Panc1 (cell line): ENCODE measurements at regions not wholly inside any gene's neighbourhood (a gene's known extent, or its start where the extent isn't known, plus 50 kb on each side); places are given as distances from the start of the nearest gene placed in this dataset.

ENCODE experiments used
- ATAC-seq: fragments of 200-7000 bp; cut with Tn5 transposase; 2 replicates; pipeline ENCODE4 v1.9.1; 2020; ENCODE audit warnings: mild to moderate bottlenecking, moderate library complexity
- BruUV-seq: library from RNA; stranded (reverse); fragments of 400-500 nt; replicated peaks from 2 replicates; lab custom pipeline; 2021; lab: Mats Ljungman, UMichigan
- CTCF ChIA-PET: fragments of 300-600 bp; sonication (Branson Sonifier 250); formaldehyde crosslinking; loops from one replicate; lab custom pipeline; 2022; ENCODE audit warnings: antibody characterized with exemption; lab: Charles Lee
- POLR2A ChIA-PET: fragments of 300-600 bp; sonication (Branson Sonifier 250); formaldehyde crosslinking; loops from one replicate; lab custom pipeline; 2022; ENCODE audit warnings: antibody characterized with exemption; lab: Charles Lee
- DNase-seq: peaks from one replicate; pipeline ENCODE4 v3.0.0-alpha.2; 2010; ENCODE audit warnings: low read depth, low spot score
- H3K27ac ChIP-seq: 2 replicates; pipeline ENCODE4 v1.5.1; 2011; ENCODE audit warnings: mild to moderate bottlenecking, low read length, inconsistent platforms
- H3K27me3 ChIP-seq: fragments of 200-500 bp; sonication (Bioruptor generic); 2 replicates; pipeline ENCODE4 v1.6.0; 2014; ENCODE audit warnings: low read length, inconsistent platforms; ENCODE audit not compliant: control insufficient read depth, insufficient read depth
- H3K36me3 ChIP-seq: fragments of 200-500 bp; sonication (Bioruptor generic); 2 replicates; pipeline ENCODE4 v1.5.1; 2014; ENCODE audit warnings: inconsistent platforms, mild to moderate bottlenecking, low read length, moderate library complexity; ENCODE audit not compliant: control insufficient read depth, insufficient read depth
- H3K4me1 ChIP-seq: 2 replicates; pipeline ENCODE4 v1.5.1; 2011; ENCODE audit warnings: inconsistent platforms, mild to moderate bottlenecking, low read length, moderate library complexity; ENCODE audit not compliant: control insufficient read depth, insufficient read depth
- H3K4me3 ChIP-seq, 2 experiments: 2 replicates each; pipeline ENCODE4 v1.5.1; 2011 to 2012; ENCODE audit warnings: low read depth in 2 of 2, low read length in 2 of 2, mild to moderate bottlenecking in 2 of 2, inconsistent platforms in 1 of 2, moderate library complexity in 1 of 2
- H3K9me3 ChIP-seq: fragments of 200-500 bp; sonication (Bioruptor generic); 2 replicates; pipeline ENCODE4 v1.5.1; 2014; ENCODE audit warnings: low read depth, mild to moderate bottlenecking, inconsistent platforms, low read length, moderate library complexity; ENCODE audit not compliant: control insufficient read depth, insufficient read depth
- CTCF ChIP-seq: fragments of 450-650 bp; IDR thresholded peaks from 2 replicates; pipeline ENCODE4 v1.5.1; 2017; ENCODE audit warnings: mild to moderate bottlenecking
- POLR2AphosphoS5 ChIP-seq: IDR thresholded peaks from 2 replicates; pipeline ENCODE4 v1.6.1; 2012; ENCODE audit warnings: mild to moderate bottlenecking, low read depth, low read length, moderate library complexity
- REST ChIP-seq, 2 experiments: IDR thresholded peaks; 2 replicates each; pipeline ENCODE4 v1.6.1; 2011 to 2012; ENCODE audit warnings: low read depth in 2 of 2, control low read depth in 1 of 2, low read length in 1 of 2, mild to moderate bottlenecking in 1 of 2, moderate library complexity in 1 of 2; ENCODE audit not compliant: insufficient read depth in 1 of 2
- SIN3A ChIP-seq: IDR thresholded peaks from 2 replicates; pipeline ENCODE4 v1.6.1; 2012; ENCODE audit warnings: low read depth, mild to moderate bottlenecking, low read length, moderate library complexity, borderline replicate concordance; ENCODE audit not compliant: insufficient read depth
- TCF7L2 ChIP-seq: IDR thresholded peaks from 2 replicates; pipeline ENCODE4 v1.6.1; 2011; ENCODE audit warnings: mild to moderate bottlenecking, low read depth, low read length, inconsistent platforms
- in situ Hi-C: cut with HindIII; loops from 2 replicates; pipeline ENCODE4 v1.10.0; 2016; ENCODE audit warnings: low sequenced_read_pairs, low pct_unique_long_range_greater_than_20kb
- intact Hi-C: fragments of 100-400 bp; cut with micrococcal nuclease; formaldehyde crosslinking; loops from one replicate; pipeline ENCODE4 v1.10.0; 2022; ENCODE audit not compliant: unreplicated experiment

- Histone ChIP-seq H3K4me1 (no peaks in the 10 kb centered on the region), H3K9me3 (no peaks in the 10 kb centered on the region), H3K36me3 (no peaks in the 10 kb centered on the region), H3K4me3 (no peak overlapping the region), H3K27me3 (no peaks in the 10 kb centered on the region), H3K27ac (no peak overlapping the region)
- ChIA-PET CTCF (no interaction called here), POLR2A (interaction anchor here (0.9 kb wide), 1 partner anchor 367 kb away, joined by 5 read pairs; no protein-coding TSS in a partner anchor)
- TF ChIP-seq TCF7L2 (no peak), POLR2AphosphoS5 (no peak)
- in situ Hi-C loops (loop anchor here (25.0 kb wide), 1 partner anchor 545 kb away; no protein-coding TSS in a partner anchor), intact Hi-C loops (no loop called here)
- peak; percentile 54; the same call in 1 of the 2 replicates for ATAC-seq
- no TSS peak for BruUV-seq
- no peak for DNase-seq
These were observed 174.5 kb downstream of the OPA1 start for GRCh38 chr3:193767353-193768069.

GRCh38 chr3:193768070-193768394 is 175.0 kb downstream of the OPA1 start:
- no peaks in the 10 kb centered on the region for H3K36me3 ChIP-seq
- no peak for ATAC-seq
- no TSS peak for BruUV-seq
- H3K27ac ChIP-seq = no peak overlapping the region
- DNase-seq = no peak
- H3K27me3 ChIP-seq = no peaks in the 10 kb centered on the region
- POLR2A ChIA-PET = interaction anchor here (0.6 to 0.9 kb wide), 2 partner anchors 356 to 367 kb away, joined by 3 to 5 read pairs; no protein-coding TSS in a partner anchor
- H3K9me3 ChIP-seq = no peaks in the 10 kb centered on the region
- TF ChIP-seq REST (IDR thresholded peaks at IDR 0.05; ENCODE audit: insufficient read depth in 1 of 2, low read depth in 2 of 2, low read length in 1 of 2) (no peak), CTCF (no peak), TCF7L2 (no peak), POLR2AphosphoS5 (no peak), SIN3A (no peak)
- intact Hi-C loops = no loop called here
- CTCF ChIA-PET = no interaction called here
- in situ Hi-C loops = loop anchor here (25.0 kb wide), 1 partner anchor 544 kb away; no protein-coding TSS in a partner anchor
- no peaks in the 10 kb centered on the region for H3K4me1 ChIP-seq
- no peak overlapping the region for H3K4me3 ChIP-seq

DNA sequence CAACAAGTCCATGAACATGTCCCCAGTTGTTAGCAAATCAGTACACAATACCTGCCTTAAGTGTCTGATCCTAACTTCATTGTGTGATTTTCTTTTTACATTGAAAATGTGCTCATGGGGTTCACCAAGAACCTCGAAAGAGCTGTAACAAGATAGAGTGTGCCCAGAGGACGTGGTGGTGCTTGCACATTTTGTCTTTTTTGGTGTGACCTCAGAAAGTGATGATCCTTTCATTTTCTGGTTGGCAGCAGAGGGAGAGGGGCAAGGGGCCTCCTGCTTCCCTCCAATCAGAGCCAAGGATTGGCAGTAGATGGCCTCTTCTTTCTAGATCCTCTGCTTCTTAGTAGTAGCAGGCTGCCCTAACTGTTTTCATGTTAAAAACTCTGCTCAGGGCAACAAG is 176.4 kb downstream of the OPA1 start:
- DNase-seq = no peak
- CTCF ChIA-PET = no interaction called here
- Histone ChIP-seq H3K36me3 (no peaks in the 10 kb centered on the region), H3K27me3 (no peaks in the 10 kb centered on the region), H3K27ac (no peak overlapping the region), H3K9me3 (no peaks in the 10 kb centered on the region), H3K4me1 (no peaks in the 10 kb centered on the region), H3K4me3 (no peak overlapping the region)
- BruUV-seq = no TSS peak
- TF ChIP-seq TCF7L2 (no peak), CTCF (no peak), POLR2AphosphoS5 (no peak), REST (IDR thresholded peaks at IDR 0.05; ENCODE audit: insufficient read depth in 1 of 2, low read depth in 2 of 2, low read length in 1 of 2) (no peak), SIN3A (no peak)
- intact Hi-C loops = no loop called here
- ATAC-seq = no peak
- POLR2A ChIA-PET = interaction anchor here (0.7 kb wide), 1 partner anchor 559 kb away, joined by 11 read pairs; no protein-coding TSS in a partner anchor
- in situ Hi-C loops = loop anchor here (25.0 kb wide), 1 partner anchor 543 kb away; no protein-coding TSS in a partner anchor
